HEK293 (cell line): ENCODE measurements at regions not wholly inside any gene's neighbourhood (a gene's known extent, or its start where the extent isn't known, plus 50 kb on each side); places are given as distances from the start of the nearest gene placed in this dataset.

Experiments
- CTCF ChIA-PET: fragments of 350-600 bp; formaldehyde crosslinking; extraction: SDS; loops from one replicate; lab custom pipeline; 2021; ENCODE audit warnings: antibody characterized with exemption; lab: Yijun Ruan, JAX
- POLR2A ChIA-PET: fragments of 300-600 bp; formaldehyde crosslinking; extraction: SDS; loops from one replicate; lab custom pipeline; 2020; ENCODE audit warnings: antibody characterized with exemption, inconsistent platforms; lab: Yijun Ruan, JAX
- H3K27ac ChIP-seq: fragments of 200-500 bp; sonication (Bioruptor generic); 2 replicates; pipeline ENCODE4 v1.5.1; 2014; ENCODE audit warnings: low read depth, low read length, control low read depth, inconsistent platforms; ENCODE audit errors: extremely low read depth
- H3K36me3 ChIP-seq, 2 experiments: fragments of 200-500 bp in 1 of 2; sonication (Bioruptor generic) in 1 of 2; 1 replicate in 1 of 2; 2 replicates in 1 of 2; pipeline ENCODE4 v1.5.1; 2014 to 2017; ENCODE audit warnings: inconsistent platforms in 2 of 2, low read length in 2 of 2; ENCODE audit not compliant: control insufficient read depth in 2 of 2, insufficient read depth in 1 of 2
- H3K4me1 ChIP-seq: fragments of 200-500 bp; sonication (Bioruptor generic); 2 replicates; pipeline ENCODE4 v1.5.1; 2014; ENCODE audit warnings: mild to moderate bottlenecking, low read length, inconsistent platforms; ENCODE audit not compliant: control insufficient read depth, insufficient read depth
- H3K4me3 ChIP-seq: 2 replicates; pipeline ENCODE4 v1.5.1; 2011; ENCODE audit warnings: low read depth, mild to moderate bottlenecking, control low read depth, low read length, moderate library complexity
- H3K9me3 ChIP-seq: fragments of 200-500 bp; sonication (Bioruptor generic); 2 replicates; pipeline ENCODE4 v1.5.1; 2014; ENCODE audit warnings: low read depth, low read length, inconsistent platforms; ENCODE audit not compliant: control insufficient read depth, insufficient read depth
- CTCF ChIP-seq: fragments of 450-650 bp; formaldehyde crosslinking; IDR thresholded peaks from 2 replicates; pipeline ENCODE4 v1.5.1; 2016; ENCODE audit warnings: missing biosample characterization, missing genetic modification characterization
- IKZF3 ChIP-seq: fragments of 450-650 bp; IDR thresholded peaks from 2 replicates; pipeline ENCODE4 v1.5.0; 2018; ENCODE audit warnings: missing biosample characterization, mild to moderate bottlenecking, missing genetic modification characterization, moderate library complexity
- KLF7 ChIP-seq: fragments of 450-650 bp; formaldehyde crosslinking; IDR thresholded peaks from 2 replicates; pipeline ENCODE4 v1.5.1; 2016; ENCODE audit warnings: missing biosample characterization, missing genetic modification characterization, borderline replicate concordance
- MEIS1 ChIP-seq: sonication (generic); formaldehyde crosslinking; IDR thresholded peaks from 2 replicates; pipeline ENCODE4 v1.8.1; 2022; ENCODE audit warnings: missing genetic modification reagents, mild to moderate bottlenecking, borderline replicate concordance
- MYNN ChIP-seq: fragments of 450-650 bp; formaldehyde crosslinking; IDR thresholded peaks from 2 replicates; pipeline ENCODE4 v1.5.1; 2016; ENCODE audit warnings: missing biosample characterization, missing genetic modification characterization, borderline replicate concordance
- PATZ1 ChIP-seq: fragments of 450-650 bp; formaldehyde crosslinking; IDR thresholded peaks from 2 replicates; pipeline ENCODE4 v1.5.1; 2016; ENCODE audit warnings: missing biosample characterization, missing genetic modification characterization
- PRDM1 ChIP-seq: fragments of 450-650 bp; formaldehyde crosslinking; IDR thresholded peaks from 2 replicates; pipeline ENCODE4; 2016; ENCODE audit warnings: missing biosample characterization, missing genetic modification characterization
- TSHZ1 ChIP-seq: fragments of 450-650 bp; formaldehyde crosslinking; IDR thresholded peaks from 2 replicates; pipeline ENCODE4 v1.5.1; 2016; ENCODE audit warnings: missing biosample characterization, missing genetic modification characterization, borderline replicate concordance
- ZNF112 ChIP-seq: fragments of 450-650 bp; formaldehyde crosslinking; IDR thresholded peaks from 2 replicates; pipeline ENCODE4 v1.5.0; 2017; ENCODE audit warnings: missing biosample characterization, missing genetic modification characterization
- ZNF214 ChIP-seq: fragments of 450-650 bp; formaldehyde crosslinking; IDR thresholded peaks from 2 replicates; pipeline ENCODE4 v1.5.1; 2017; ENCODE audit warnings: missing biosample characterization, mild to moderate bottlenecking, missing genetic modification characterization, borderline replicate concordance
- ZNF335 ChIP-seq: fragments of 450-650 bp; formaldehyde crosslinking; conservative IDR thresholded peaks from 2 replicates; pipeline ENCODE4 v1.5.1; 2016; ENCODE audit warnings: missing biosample characterization, missing genetic modification characterization
- ZXDB ChIP-seq: fragments of 450-650 bp; formaldehyde crosslinking; IDR thresholded peaks from 2 replicates; pipeline ENCODE4 v1.5.1; 2016; ENCODE audit warnings: missing biosample characterization, missing genetic modification characterization
- TF ChIP-seq, protein P1 (sequence below): fragments of 450-650 bp; formaldehyde crosslinking; IDR thresholded peaks from 2 replicates; pipeline ENCODE4 v1.5.1; 2017; ENCODE audit warnings: missing biosample characterization, missing genetic modification characterization
- TF ChIP-seq, protein P2 (sequence below): fragments of 450-650 bp; formaldehyde crosslinking; IDR thresholded peaks from 2 replicates; pipeline ENCODE4; 2016; ENCODE audit warnings: missing biosample characterization, missing genetic modification characterization

DNA sequence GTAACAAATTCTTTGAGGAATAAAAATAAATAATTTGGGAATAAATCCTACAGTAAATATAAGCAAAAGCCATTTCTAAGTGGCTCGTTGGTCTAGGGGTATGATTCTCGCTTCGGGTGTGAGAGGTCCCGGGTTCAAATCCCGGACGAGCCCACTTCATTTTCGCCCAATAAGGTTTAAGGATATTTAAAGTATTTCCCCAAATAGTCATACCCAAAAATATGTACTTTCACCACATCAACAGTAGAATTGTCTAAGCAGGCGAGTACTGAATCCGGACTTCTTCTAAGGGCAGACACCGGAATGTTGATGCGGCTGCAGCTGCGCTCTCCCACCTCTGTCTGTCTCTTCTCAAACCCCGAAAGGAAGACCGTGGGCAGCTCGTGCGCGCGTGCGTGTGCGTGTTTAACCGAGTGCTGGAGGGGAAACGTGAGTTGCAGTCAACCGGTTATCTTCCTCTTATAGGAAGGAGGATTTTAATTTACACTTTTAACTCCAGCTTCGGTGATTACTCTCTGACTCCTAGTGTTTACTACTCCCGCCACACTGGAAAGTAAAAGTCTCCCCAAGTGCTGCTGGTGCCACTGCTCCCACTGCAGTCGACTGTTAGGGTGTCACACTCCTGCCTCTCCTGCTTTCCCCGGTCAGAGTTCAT is 155.7 kb upstream of the PRSS16 start (continued):
- TF ChIP-seq TSHZ1 (tag by site-specific recombination): no peak
- TF ChIP-seq ZXDB (tag by site-specific recombination): peak; percentile 62
- no peak for TF ChIP-seq CTCF (tag by site-specific recombination)
- 0 out of 2 replicates have a peak, but pooled peaks have one; percentile 19 for TF ChIP-seq PATZ1
- peak; percentile 58; the same call in 1 of the 2 replicates for TF ChIP-seq MYNN (tag by site-specific recombination)
- TF ChIP-seq ZNF214 (tag by site-specific recombination): no peak

GRCh38 chr6:27092316-27092692 is 155.2 kb upstream of the PRSS16 start:
- no peak overlapping the region; the same call in 1 of the 2 replicates for H3K27ac ChIP-seq
- POLR2A ChIA-PET: interaction anchor here (1.0 to 1.1 kb wide), 2 partner anchors 55 to 136 kb away, joined by 3 to 5 read pairs; a partner anchor contains a TSS

DNA sequence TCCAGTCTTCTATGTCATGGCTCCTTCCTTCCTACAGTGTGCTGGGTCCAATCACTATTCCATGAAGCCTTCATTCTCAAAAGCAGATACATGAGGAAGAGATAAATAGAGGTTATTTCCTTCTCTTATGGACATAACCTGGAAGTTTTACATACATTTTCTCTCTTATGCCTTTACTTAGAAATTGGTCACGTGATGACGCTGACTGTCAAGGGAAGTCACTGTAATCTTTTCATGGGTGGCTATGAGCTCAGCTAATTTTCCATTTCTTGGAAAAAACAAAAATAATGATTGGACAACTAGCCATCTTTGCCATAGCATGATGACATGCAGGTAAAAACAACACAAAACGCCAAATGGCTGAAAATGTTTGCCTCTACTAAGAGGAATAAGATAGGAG is 151.6 kb upstream of the PRSS16 start:
- Histone ChIP-seq H3K9me3 (no peaks in the 10 kb centered on the region), H3K4me1 (no peaks in the 10 kb centered on the region), H3K4me3 (no peak overlapping the region), H3K27ac (no peak overlapping the region), H3K36me3 (no peaks in the 10 kb centered on the region)
- ChIA-PET POLR2A (interaction anchor here (0.9 kb wide), 1 partner anchor 37 kb away, joined by 3 read pairs; no protein-coding TSS in a partner anchor), CTCF (no interaction called here)
- TF ChIP-seq, protein P1, sequence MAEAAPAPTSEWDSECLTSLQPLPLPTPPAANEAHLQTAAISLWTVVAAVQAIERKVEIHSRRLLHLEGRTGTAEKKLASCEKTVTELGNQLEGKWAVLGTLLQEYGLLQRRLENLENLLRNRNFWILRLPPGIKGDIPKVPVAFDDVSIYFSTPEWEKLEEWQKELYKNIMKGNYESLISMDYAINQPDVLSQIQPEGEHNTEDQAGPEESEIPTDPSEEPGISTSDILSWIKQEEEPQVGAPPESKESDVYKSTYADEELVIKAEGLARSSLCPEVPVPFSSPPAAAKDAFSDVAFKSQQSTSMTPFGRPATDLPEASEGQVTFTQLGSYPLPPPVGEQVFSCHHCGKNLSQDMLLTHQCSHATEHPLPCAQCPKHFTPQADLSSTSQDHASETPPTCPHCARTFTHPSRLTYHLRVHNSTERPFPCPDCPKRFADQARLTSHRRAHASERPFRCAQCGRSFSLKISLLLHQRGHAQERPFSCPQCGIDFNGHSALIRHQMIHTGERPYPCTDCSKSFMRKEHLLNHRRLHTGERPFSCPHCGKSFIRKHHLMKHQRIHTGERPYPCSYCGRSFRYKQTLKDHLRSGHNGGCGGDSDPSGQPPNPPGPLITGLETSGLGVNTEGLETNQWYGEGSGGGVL (tag by site-specific recombination): no peak
- TF ChIP-seq, protein P2, sequence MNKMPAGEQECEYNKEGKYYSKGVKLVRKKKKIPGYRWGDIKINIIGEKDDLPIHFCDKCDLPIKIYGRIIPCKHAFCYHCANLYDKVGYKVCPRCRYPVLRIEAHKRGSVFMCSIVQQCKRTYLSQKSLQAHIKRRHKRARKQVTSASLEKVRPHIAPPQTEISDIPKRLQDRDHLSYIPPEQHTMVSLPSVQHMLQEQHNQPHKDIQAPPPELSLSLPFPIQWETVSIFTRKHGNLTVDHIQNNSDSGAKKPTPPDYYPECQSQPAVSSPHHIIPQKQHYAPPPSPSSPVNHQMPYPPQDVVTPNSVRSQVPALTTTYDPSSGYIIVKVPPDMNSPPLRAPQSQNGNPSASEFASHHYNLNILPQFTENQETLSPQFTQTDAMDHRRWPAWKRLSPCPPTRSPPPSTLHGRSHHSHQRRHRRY: no peak
- TF ChIP-seq KLF7 (tag by site-specific recombination) (no peak), ZNF112 (tag by site-specific recombination) (no peak), ZNF214 (tag by site-specific recombination) (no peak)

More at GRCh38 chr6:27092316-27092692, 155.2 kb upstream of the PRSS16 start:
- no peaks in the 10 kb centered on the region for H3K9me3 ChIP-seq
- CTCF ChIA-PET: interaction anchor here (0.6 to 1.6 kb wide), 3 partner anchors 39 to 770 kb away, joined by 3 to 4 read pairs (median 3); no protein-coding TSS in a partner anchor
- TF ChIP-seq IKZF3 (tag by site-specific recombination): peak; percentile 40; the same call in 1 of the 2 replicates
- no peak for TF ChIP-seq PRDM1 (tag by site-specific recombination)
- TF ChIP-seq ZNF335 (tag by site-specific recombination): peak; percentile 64
- TF ChIP-seq MEIS1 (CRISPR knock-in tag): 0 out of 2 replicates have a peak, but pooled peaks have one; percentile 26
- TF ChIP-seq, all 188 proteins: peak for 3
- Histone ChIP-seq H3K4me3 (peak overlapping the region; percentile 75), H3K4me1 (no peaks in the 10 kb centered on the region), H3K36me3 (no peaks in the 10 kb centered on the region)
